ENCODE measurements at regions not wholly inside any gene's neighbourhood (a gene's known extent, or its start where the extent isn't known, plus 50 kb on each side); places are given as distances from the start of the nearest gene placed in this dataset.
"Not testable (repeated sequence)": the region's sequence is repeated elsewhere in the genome, so short reads cannot be mapped to it uniquely, and the experiment has no call there.

GRCh38 chr5:23996525-23996924 lies 489.1 kb downstream of the PRDM9 start:
- H3K27me3 Mint-ChIP-seq: no peaks in the 10 kb centered on the region
- H3K27ac Mint-ChIP-seq: no peak overlapping the region
- no peaks in the 10 kb centered on the region for H3K36me3 Mint-ChIP-seq
- TF ChIP-seq CTCF (conservative IDR thresholded peaks at IDR 0.05): no peak
- H3K4me3 Mint-ChIP-seq: no peak overlapping the region
- peaks cover 3% of the 10 kb centered on the region for H3K4me1 Mint-ChIP-seq (ENCODE audit: unreplicated experiment)
- no peak for DNase-seq (ENCODE audit: extremely low spot score, unreplicated experiment)
- no peaks in the 10 kb centered on the region for H3K9me3 Mint-ChIP-seq

GRCh38 chr5:24005384-24005783 lies 498.0 kb downstream of the PRDM9 start:
- H3K4me3 Mint-ChIP-seq: no peak overlapping the region
- peak; percentile 43 for TF ChIP-seq CTCF (conservative IDR thresholded peaks at IDR 0.05)
- no peak overlapping the region for H3K27ac Mint-ChIP-seq
- no peaks in the 10 kb centered on the region for H3K36me3 Mint-ChIP-seq
- H3K27me3 Mint-ChIP-seq: no peaks in the 10 kb centered on the region
- DNase-seq (ENCODE audit: extremely low spot score, unreplicated experiment): no peak
- H3K9me3 Mint-ChIP-seq: no peaks in the 10 kb centered on the region
- H3K4me1 Mint-ChIP-seq (ENCODE audit: unreplicated experiment): no peaks in the 10 kb centered on the region

GRCh38 chr5:24017710-24018109 lies 510.3 kb downstream of the PRDM9 start:
- H3K27me3 Mint-ChIP-seq; H3K4me3 Mint-ChIP-seq; H3K9me3 Mint-ChIP-seq; H3K36me3 Mint-ChIP-seq; H3K4me1 Mint-ChIP-seq (ENCODE audit: unreplicated experiment); H3K27ac Mint-ChIP-seq; DNase-seq (ENCODE audit: extremely low spot score, unreplicated experiment): not testable (repeated sequence)

- DNase-seq (ENCODE audit: extremely low spot score, unreplicated experiment): no peak
- H3K4me1 Mint-ChIP-seq (ENCODE audit: unreplicated experiment): no peaks in the 10 kb centered on the region
- H3K36me3 Mint-ChIP-seq: no peaks in the 10 kb centered on the region
- no peaks in the 10 kb centered on the region for H3K27me3 Mint-ChIP-seq
- TF ChIP-seq CTCF (conservative IDR thresholded peaks at IDR 0.05): no peak
- H3K4me3 Mint-ChIP-seq: no peak overlapping the region
- peaks cover 6% of the 10 kb centered on the region for H3K9me3 Mint-ChIP-seq
- H3K27ac Mint-ChIP-seq: no peak overlapping the region
Measured at GRCh38 chr5:24026288-24026687, 518.9 kb downstream of the PRDM9 start.

DNA sequence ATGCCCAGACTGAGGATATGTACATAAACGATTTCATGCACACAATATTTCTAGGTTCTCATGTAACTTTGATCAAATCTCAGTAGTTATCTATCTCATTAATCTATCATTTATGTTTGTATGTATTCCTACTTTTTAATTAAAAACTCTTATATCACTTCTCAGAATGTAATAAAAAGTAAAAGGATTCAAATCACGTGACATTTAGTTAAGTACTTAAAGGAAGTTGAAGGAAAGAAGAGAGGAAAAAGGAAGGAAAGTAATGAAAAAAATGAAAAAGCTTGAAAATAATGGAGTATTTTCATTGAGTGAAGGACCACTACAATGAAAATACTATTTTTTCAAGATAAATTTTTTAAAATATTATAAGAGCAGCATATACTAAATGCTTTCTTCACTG lies 535.3 kb downstream of the PRDM9 start:
- Mint-ChIP-seq H3K9me3 (no peaks in the 10 kb centered on the region), H3K36me3 (no peaks in the 10 kb centered on the region), H3K27me3 (no peaks in the 10 kb centered on the region), H3K4me1 (ENCODE audit: unreplicated experiment) (no peaks in the 10 kb centered on the region), H3K27ac (no peak overlapping the region), H3K4me3 (no peak overlapping the region)
- no peak for TF ChIP-seq CTCF (conservative IDR thresholded peaks at IDR 0.05)
- no peak for DNase-seq (ENCODE audit: extremely low spot score, unreplicated experiment)

- Mint-ChIP-seq H3K27me3 (no peaks in the 10 kb centered on the region), H3K27ac (no peak overlapping the region), H3K36me3 (no peaks in the 10 kb centered on the region), H3K4me1 (ENCODE audit: unreplicated experiment) (no peaks in the 10 kb centered on the region), H3K4me3 (no peak overlapping the region), H3K9me3 (no peaks in the 10 kb centered on the region)
- TF ChIP-seq CTCF (conservative IDR thresholded peaks at IDR 0.05): no peak
- DNase-seq (ENCODE audit: extremely low spot score, unreplicated experiment): no peak
Measured at GRCh38 chr5:24045046-24045445, 537.6 kb downstream of the PRDM9 start.

Data from type B pancreatic cell (in vitro differentiated cells).